Thoracic aorta (tissue), 2 donors: ENCODE measurements at regions not wholly inside any gene's neighbourhood (a gene's known extent, or its start where the extent isn't known, plus 50 kb on each side); places are given as distances from the start of the nearest gene placed in this dataset.

Source experiments
- ATAC-seq: fragments of 150-250 bp; one replicate; pipeline ENCODE4 v1.8.0; 2017; ENCODE audit warnings: low read depth; ENCODE audit not compliant: insufficient number of reproducible peaks, low FRiP score
- DNase-seq: peaks from one replicate; pipeline ENCODE4 v3.0.0-alpha.2; 2020; ENCODE audit warnings: low spot score
- H3K27ac ChIP-seq, 2 donors: fragments of 200-600 bp; sonication (generic); 1 replicate in 1 of 2; 2 replicates in 1 of 2; pipeline ENCODE4 v1.5.1; 2016; ENCODE audit warnings: mild to moderate bottlenecking in 2 of 2, moderate library complexity in 2 of 2
- H3K27me3 ChIP-seq: fragments of 200-600 bp; sonication (generic); replicated peaks from 2 replicates; pipeline ENCODE4 v1.6.0; 2016; ENCODE audit warnings: mild to moderate bottlenecking; ENCODE audit not compliant: insufficient read depth
- H3K36me3 ChIP-seq: fragments of 200-600 bp; sonication (generic); one replicate; pipeline ENCODE4 v1.5.1; 2016
- H3K4me1 ChIP-seq, 2 donors: fragments of 200-600 bp; sonication (generic); 1 replicate in 1 of 2; 2 replicates in 1 of 2; pipeline versions ENCODE4 v1.5.1 to v1.6.0; 2016; ENCODE audit warnings: low read depth in 2 of 2, mild to moderate bottlenecking in 1 of 2; ENCODE audit not compliant: control insufficient read depth in 1 of 2
- H3K4me3 ChIP-seq: fragments of 200-600 bp; sonication (generic); 2 replicates; pipeline ENCODE4 v1.5.1; 2016; ENCODE audit warnings: mild to moderate bottlenecking
- H3K9me3 ChIP-seq: fragments of 200-600 bp; sonication (generic); 2 replicates; pipeline ENCODE4 v1.5.1; 2016
- CTCF ChIP-seq: fragments of 200-600 bp; sonication (generic); IDR thresholded peaks from one replicate; pipeline ENCODE4 v1.5.1; 2019; ENCODE audit warnings: antibody characterized with exemption

GRCh38 chr2:23294238-23294637 is 90.7 kb upstream of the KLHL29 start:
- H3K27ac ChIP-seq, result no peak overlapping the region
- H3K4me3 ChIP-seq, result no peak overlapping the region
- ATAC-seq, result no peak
- H3K4me1 ChIP-seq, result no peaks in the 10 kb centered on the region
- no peak for TF ChIP-seq CTCF
- no peak for DNase-seq
- H3K27me3 ChIP-seq, result no peaks in the 10 kb centered on the region
- H3K36me3 ChIP-seq, result no peaks in the 10 kb centered on the region
- H3K9me3 ChIP-seq, result no peaks in the 10 kb centered on the region

DNA sequence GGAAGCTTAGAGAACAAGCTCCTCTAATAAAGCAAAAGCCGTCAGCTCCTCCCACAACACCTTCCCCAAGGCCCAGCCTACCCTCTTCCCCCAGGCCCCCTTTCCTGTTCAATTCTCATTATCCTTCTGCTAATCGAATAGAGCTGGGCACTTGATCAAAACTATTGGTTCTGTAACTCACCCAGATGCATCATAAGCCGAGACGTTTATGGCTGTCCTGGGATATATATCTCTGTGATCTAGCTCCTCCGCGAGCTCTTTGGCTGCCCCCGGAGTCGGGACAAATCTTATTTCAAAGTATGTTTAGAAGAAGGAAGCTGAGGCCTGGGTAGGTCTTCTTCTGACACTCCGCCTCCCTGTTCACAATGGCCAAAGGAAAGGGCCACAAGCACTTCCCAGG is 88.3 kb upstream of the KLHL29 start:
- TF ChIP-seq CTCF, result no peak
- no peaks in the 10 kb centered on the region for H3K27me3 ChIP-seq
- no peaks in the 10 kb centered on the region for H3K4me1 ChIP-seq
- no peaks in the 10 kb centered on the region for H3K9me3 ChIP-seq
- DNase-seq (no peak), ATAC-seq (no peak)
- no peak overlapping the region for H3K4me3 ChIP-seq
- H3K36me3 ChIP-seq, result no peaks in the 10 kb centered on the region
- no peak overlapping the region for H3K27ac ChIP-seq

DNA sequence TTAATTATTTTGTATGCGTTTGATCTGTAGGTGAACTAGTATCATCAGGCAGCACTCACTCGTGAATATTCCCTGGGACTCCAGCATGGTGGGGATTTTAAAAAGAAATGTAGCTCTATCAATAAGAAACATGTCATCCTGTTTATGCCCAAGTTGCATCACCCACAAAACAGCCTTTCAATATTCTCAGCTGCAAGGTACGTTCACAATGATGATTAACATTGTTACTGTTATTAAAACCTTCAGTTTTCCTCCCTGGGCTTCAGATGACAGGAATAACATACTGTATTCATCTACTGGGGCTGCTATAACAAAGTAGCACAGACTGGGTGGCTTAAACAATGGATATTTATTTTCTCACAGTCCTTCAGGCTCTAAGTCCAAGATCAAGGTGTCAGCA is 87.9 kb upstream of the KLHL29 start:
- Histone ChIP-seq H3K36me3 (no peaks in the 10 kb centered on the region), H3K27ac (no peak overlapping the region), H3K4me3 (no peak overlapping the region), H3K4me1 (no peaks in the 10 kb centered on the region), H3K9me3 (no peaks in the 10 kb centered on the region), H3K27me3 (no peaks in the 10 kb centered on the region)
- DNase-seq, result no peak
- no peak for ATAC-seq
- no peak for TF ChIP-seq CTCF

GRCh38 chr2:23298551-23298950 is 86.4 kb upstream of the KLHL29 start:
- no peaks in the 10 kb centered on the region for H3K4me1 ChIP-seq
- no peaks in the 10 kb centered on the region for H3K27me3 ChIP-seq
- no peak for TF ChIP-seq CTCF
- H3K36me3 ChIP-seq, result no peaks in the 10 kb centered on the region
- no peak overlapping the region for H3K4me3 ChIP-seq
- ATAC-seq (no peak), DNase-seq (no peak)
- no peak overlapping the region for H3K27ac ChIP-seq
- no peaks in the 10 kb centered on the region for H3K9me3 ChIP-seq

GRCh38 chr2:23299476-23300195 is 85.3 kb upstream of the KLHL29 start:
- H3K27ac ChIP-seq, result no peak overlapping the region
- TF ChIP-seq CTCF, result no peak
- no peaks in the 10 kb centered on the region for H3K36me3 ChIP-seq
- H3K27me3 ChIP-seq, result no peaks in the 10 kb centered on the region
- H3K4me3 ChIP-seq, result no peak overlapping the region
- ATAC-seq, result no peak
- DNase-seq, result no peak
- no peaks in the 10 kb centered on the region for H3K4me1 ChIP-seq
- no peaks in the 10 kb centered on the region for H3K9me3 ChIP-seq
